22Rv1 (cell line): ENCODE measurements at regions not wholly inside any gene's neighbourhood (a gene's known extent, or its start where the extent isn't known, plus 50 kb on each side); places are given as distances from the start of the nearest gene placed in this dataset.

ENCODE experiments used
- H3K27ac ChIP-seq: fragments of 450-650 bp; 2 replicates; pipeline ENCODE4 v1.5.1; 2017
- ZFX ChIP-seq: fragments of 450-650 bp; IDR thresholded peaks from 2 replicates; pipeline ENCODE4 v1.6.1; 2017; ENCODE audit warnings: antibody characterized with exemption, borderline replicate concordance
- TF ChIP-seq, protein P1 (sequence below): fragments of 450-650 bp; IDR thresholded peaks from 2 replicates; pipeline ENCODE4 v1.5.1; 2017; ENCODE audit warnings: mild to moderate bottlenecking

GRCh38 chr17:70560471-70560870 lies 391.1 kb downstream of the KCNJ2 start:
- no peak overlapping the region for H3K27ac ChIP-seq
- TF ChIP-seq, protein P1, sequence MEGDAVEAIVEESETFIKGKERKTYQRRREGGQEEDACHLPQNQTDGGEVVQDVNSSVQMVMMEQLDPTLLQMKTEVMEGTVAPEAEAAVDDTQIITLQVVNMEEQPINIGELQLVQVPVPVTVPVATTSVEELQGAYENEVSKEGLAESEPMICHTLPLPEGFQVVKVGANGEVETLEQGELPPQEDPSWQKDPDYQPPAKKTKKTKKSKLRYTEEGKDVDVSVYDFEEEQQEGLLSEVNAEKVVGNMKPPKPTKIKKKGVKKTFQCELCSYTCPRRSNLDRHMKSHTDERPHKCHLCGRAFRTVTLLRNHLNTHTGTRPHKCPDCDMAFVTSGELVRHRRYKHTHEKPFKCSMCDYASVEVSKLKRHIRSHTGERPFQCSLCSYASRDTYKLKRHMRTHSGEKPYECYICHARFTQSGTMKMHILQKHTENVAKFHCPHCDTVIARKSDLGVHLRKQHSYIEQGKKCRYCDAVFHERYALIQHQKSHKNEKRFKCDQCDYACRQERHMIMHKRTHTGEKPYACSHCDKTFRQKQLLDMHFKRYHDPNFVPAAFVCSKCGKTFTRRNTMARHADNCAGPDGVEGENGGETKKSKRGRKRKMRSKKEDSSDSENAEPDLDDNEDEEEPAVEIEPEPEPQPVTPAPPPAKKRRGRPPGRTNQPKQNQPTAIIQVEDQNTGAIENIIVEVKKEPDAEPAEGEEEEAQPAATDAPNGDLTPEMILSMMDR, result no peak
- no peak for TF ChIP-seq ZFX

GRCh38 chr17:70562137-70562536 lies 392.8 kb downstream of the KCNJ2 start:
- H3K27ac ChIP-seq, result no peak overlapping the region
- no peak for TF ChIP-seq ZFX
- TF ChIP-seq, protein P1, result no peak

DNA sequence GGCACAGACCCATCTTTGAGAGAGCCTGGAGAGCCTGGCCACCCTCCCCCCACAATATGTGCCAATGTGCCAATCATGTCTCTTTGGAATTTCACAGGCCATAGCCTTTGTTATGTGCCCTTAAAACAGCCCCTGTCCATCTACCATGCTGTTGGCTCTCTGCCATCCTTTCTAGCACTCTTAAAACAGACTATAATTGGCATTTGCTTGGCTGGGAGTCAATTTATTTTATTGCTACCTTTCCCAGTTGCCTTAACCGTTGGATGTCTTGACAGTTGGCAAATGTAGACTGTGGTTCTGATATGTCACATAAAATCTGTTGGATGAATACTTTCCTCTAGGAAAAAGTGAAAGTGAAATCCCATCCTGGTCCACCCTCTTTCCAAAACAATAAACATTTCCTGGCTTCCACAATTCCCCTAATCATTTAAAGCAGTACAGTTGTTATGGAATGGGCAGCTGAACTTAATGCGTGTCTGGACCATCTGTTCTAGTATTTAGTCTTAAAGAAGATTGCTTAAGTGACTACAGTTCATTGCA lies 394.0 kb downstream of the KCNJ2 start:
- no peak for TF ChIP-seq ZFX
- TF ChIP-seq, protein P1, result no peak

DNA sequence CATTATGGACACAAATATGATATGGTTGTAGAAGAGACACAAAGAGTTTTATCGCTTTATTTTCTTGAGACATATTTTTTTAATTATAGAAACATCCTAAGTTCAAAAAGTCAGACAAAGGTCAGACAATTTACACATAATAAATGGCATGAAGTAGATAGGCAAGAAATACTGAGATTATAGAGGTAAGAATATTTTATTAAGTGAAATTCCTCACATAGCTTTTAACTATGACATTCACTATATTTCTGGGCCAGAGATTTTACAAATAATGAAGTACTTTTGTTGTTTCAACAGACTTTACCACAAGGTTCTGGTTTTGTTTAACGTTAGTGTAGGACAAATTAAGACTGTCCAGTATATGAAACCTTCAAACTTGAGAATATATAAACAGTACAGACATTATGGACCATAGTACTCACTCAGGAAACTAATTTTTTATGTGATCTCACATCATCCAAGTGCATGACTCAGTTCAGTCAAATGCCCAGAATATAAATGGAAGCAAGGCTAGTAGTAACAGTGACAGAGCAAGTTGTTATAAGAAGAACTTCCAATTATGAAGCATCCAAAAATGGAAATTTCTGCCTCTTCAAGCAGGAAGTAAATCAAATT lies 394.8 kb downstream of the KCNJ2 start:
- H3K27ac ChIP-seq, result no peak overlapping the region
- no peak for TF ChIP-seq ZFX

More for the DNA sequence above, 394.0 kb downstream of the KCNJ2 start:
- no peak overlapping the region for H3K27ac ChIP-seq

DNA sequence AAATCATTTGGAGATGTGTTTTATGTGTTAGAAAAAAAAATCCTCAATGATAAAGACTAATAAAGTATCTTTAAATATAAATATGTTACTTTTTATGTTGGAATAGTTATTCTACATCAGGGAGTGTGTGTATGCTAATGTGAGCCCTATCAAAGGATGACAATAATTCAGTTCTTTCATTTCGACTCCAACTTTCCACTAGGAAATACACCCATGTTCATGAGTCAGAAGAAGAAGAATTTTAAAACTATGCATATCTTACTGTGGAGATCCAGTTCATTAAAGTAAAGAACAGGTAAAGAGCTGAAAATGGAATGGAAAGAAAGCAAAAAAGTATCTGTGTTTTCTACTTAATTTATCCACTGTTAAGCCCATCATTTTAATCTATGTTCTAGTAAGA lies 399.8 kb downstream of the KCNJ2 start:
- no peak overlapping the region for H3K27ac ChIP-seq
- TF ChIP-seq, protein P1, result no peak
- TF ChIP-seq ZFX, result no peak

DNA sequence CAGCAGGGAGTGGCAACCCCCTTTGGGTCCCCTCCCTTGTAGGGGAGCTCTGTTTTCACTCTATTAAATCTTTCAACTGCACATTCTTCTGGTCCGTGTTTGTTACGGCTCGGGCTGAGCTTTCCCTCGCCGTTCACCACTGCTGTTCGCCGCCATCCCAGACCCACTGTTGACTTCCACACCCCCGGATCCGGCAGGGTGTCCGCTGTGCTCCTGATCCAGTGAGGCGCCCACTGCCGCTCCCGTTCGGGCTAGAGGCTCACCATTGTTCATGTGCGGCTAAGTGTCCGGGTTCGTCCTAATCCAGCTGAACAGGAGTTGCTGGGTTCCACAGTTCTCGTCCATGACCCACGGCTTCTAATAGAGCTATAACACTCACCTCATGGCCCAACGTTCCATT lies 408.1 kb downstream of the KCNJ2 start:
- H3K27ac ChIP-seq, result no peak overlapping the region
- TF ChIP-seq ZFX, result no peak
- TF ChIP-seq, protein P1, result no peak

DNA sequence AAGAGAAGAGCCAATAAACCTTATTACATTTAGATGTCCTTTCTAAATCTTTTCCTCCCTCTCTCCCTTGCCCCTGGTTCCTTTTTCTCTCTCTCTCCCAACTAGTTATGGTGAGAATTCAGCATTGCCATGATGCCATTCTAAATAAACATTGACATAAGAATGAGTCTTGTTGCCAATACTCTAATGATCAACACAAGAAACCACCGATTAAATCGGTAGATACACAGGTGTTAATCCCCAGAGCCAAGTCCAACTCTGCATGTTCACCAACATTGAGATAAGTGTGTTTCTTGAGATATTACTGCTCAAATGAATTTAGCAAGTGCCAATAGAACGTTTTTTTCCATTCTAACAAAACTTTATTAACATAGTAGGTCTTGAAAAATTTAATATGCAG lies 412.1 kb downstream of the KCNJ2 start:
- TF ChIP-seq ZFX, result no peak
- TF ChIP-seq, protein P1, result no peak
- no peak overlapping the region for H3K27ac ChIP-seq

GRCh38 chr17:70582777-70583176 lies 413.4 kb downstream of the KCNJ2 start:
- TF ChIP-seq, protein P1, result no peak
- no peak for TF ChIP-seq ZFX
- H3K27ac ChIP-seq, result no peak overlapping the region
